ENCODE measurements at regions not wholly inside any gene's neighbourhood (a gene's known extent, or its start where the extent isn't known, plus 50 kb on each side); places are given as distances from the start of the nearest gene placed in this dataset.

- Histone ChIP-seq H3K27me3 (ENCODE audit: insufficient read depth, poor library complexity, severe bottlenecking) (no peaks in the 10 kb centered on the region), H3K4me3 (replicated peaks; ENCODE audit: insufficient read depth, low read length) (no peak overlapping the region), H3K27ac (replicated peaks) (no peak overlapping the region)
- DNase-seq (ENCODE audit: low read depth in 1 of 2, low spot score in 1 of 2), result no peak
- TF ChIP-seq REST (IDR thresholded peaks at IDR 0.05; ENCODE audit: insufficient replicate concordance, low read depth), result no peak
- no peak for TF ChIP-seq POLR2AphosphoS5 (IDR thresholded peaks at IDR 0.05; ENCODE audit: low read depth)
- TF ChIP-seq SPI1 (IDR thresholded peaks at IDR 0.05; ENCODE audit: borderline replicate concordance, low read depth), result no peak
- no peak for TF ChIP-seq CTCF (IDR thresholded peaks at IDR 0.05; ENCODE audit: insufficient read depth, low read length)
- TF ChIP-seq GABPA (IDR thresholded peaks at IDR 0.05; ENCODE audit: low read depth), result no peak
Observed at GRCh38 chr6:154925130-154925529, 70.0 kb upstream of the TIAM2 start.

- DNase-seq (ENCODE audit: low read depth in 1 of 2, low spot score in 1 of 2), result no peak
- H3K27me3 ChIP-seq (ENCODE audit: insufficient read depth, poor library complexity, severe bottlenecking), result no peaks in the 10 kb centered on the region
- no peak overlapping the region for H3K4me3 ChIP-seq (replicated peaks; ENCODE audit: insufficient read depth, low read length)
- TF ChIP-seq REST (IDR thresholded peaks at IDR 0.05; ENCODE audit: insufficient replicate concordance, low read depth) (no peak), POLR2AphosphoS5 (IDR thresholded peaks at IDR 0.05; ENCODE audit: low read depth) (no peak), SPI1 (IDR thresholded peaks at IDR 0.05; ENCODE audit: borderline replicate concordance, low read depth) (no peak)
- no peak overlapping the region for H3K27ac ChIP-seq (replicated peaks)
Observed at GRCh38 chr6:154926366-154926765, 68.7 kb upstream of the TIAM2 start.

- Histone ChIP-seq H3K27ac (replicated peaks) (no peak overlapping the region), H3K4me3 (replicated peaks; ENCODE audit: insufficient read depth, low read length) (no peak overlapping the region), H3K27me3 (ENCODE audit: insufficient read depth, poor library complexity, severe bottlenecking) (no peaks in the 10 kb centered on the region)
- DNase-seq (ENCODE audit: low read depth in 1 of 2, low spot score in 1 of 2), result peak; percentile 26 to 50
- TF ChIP-seq POLR2AphosphoS5 (IDR thresholded peaks at IDR 0.05; ENCODE audit: low read depth), result no peak
- peak; percentile 51 for TF ChIP-seq CTCF (IDR thresholded peaks at IDR 0.05; ENCODE audit: insufficient read depth, low read length)
- no peak for TF ChIP-seq SPI1 (IDR thresholded peaks at IDR 0.05; ENCODE audit: borderline replicate concordance, low read depth)
- TF ChIP-seq GABPA (IDR thresholded peaks at IDR 0.05; ENCODE audit: low read depth), result no peak
- TF ChIP-seq REST (IDR thresholded peaks at IDR 0.05; ENCODE audit: insufficient replicate concordance, low read depth), result no peak
Observed at GRCh38 chr6:154928325-154928922, 66.7 kb upstream of the TIAM2 start.
